ENCODE measurements at regions not wholly inside any gene's neighbourhood (a gene's known extent, or its start where the extent isn't known, plus 50 kb on each side); places are given as distances from the start of the nearest gene placed in this dataset.

GRCh38 chr13:71087006-71087405, 780.0 kb downstream of the DACH1 start:
- no peak for DNase-seq (ENCODE audit: low spot score)

GRCh38 chr13:71082631-71083030, 784.4 kb downstream of the DACH1 start:
- no peak for DNase-seq (ENCODE audit: low spot score)

- DNase-seq (ENCODE audit: low spot score): no peak
Measured at GRCh38 chr13:71079638-71080037, 787.4 kb downstream of the DACH1 start.

GRCh38 chr13:71068041-71068440, 799.0 kb downstream of the DACH1 start:
- DNase-seq (ENCODE audit: low spot score): no peak

- DNase-seq (ENCODE audit: low spot score): peak; percentile 2
Measured at GRCh38 chr13:71067165-71067815, 799.7 kb downstream of the DACH1 start.

GRCh38 chr13:71056581-71056980, 810.4 kb downstream of the DACH1 start:
- DNase-seq (ENCODE audit: low spot score): no peak

- no peak for DNase-seq (ENCODE audit: low spot score)
Measured at GRCh38 chr13:71055644-71056043, 811.4 kb downstream of the DACH1 start.

GRCh38 chr13:71055047-71055446, 812.0 kb downstream of the DACH1 start:
- no peak for DNase-seq (ENCODE audit: low spot score)

GRCh38 chr13:71054358-71054757, 812.6 kb downstream of the DACH1 start:
- no peak for DNase-seq (ENCODE audit: low spot score)

GRCh38 chr13:71051573-71051972, 815.4 kb downstream of the DACH1 start:
- no peak for DNase-seq (ENCODE audit: low spot score)

GRCh38 chr13:71046360-71047079, 820.5 kb downstream of the DACH1 start:
- DNase-seq (ENCODE audit: low spot score): no peak

- DNase-seq (ENCODE audit: low spot score): no peak
Measured at GRCh38 chr13:71045101-71045500, 821.9 kb downstream of the DACH1 start.

GRCh38 chr13:71039440-71039839, 827.6 kb downstream of the DACH1 start:
- DNase-seq (ENCODE audit: low spot score): no peak

GRCh38 chr13:71034018-71034417, 833.0 kb downstream of the DACH1 start:
- DNase-seq (ENCODE audit: low spot score): no peak

GRCh38 chr13:71033026-71033425, 834.0 kb downstream of the DACH1 start:
- no peak for DNase-seq (ENCODE audit: low spot score)

- DNase-seq (ENCODE audit: low spot score): no peak
Measured at GRCh38 chr13:71030784-71031183, 836.2 kb downstream of the DACH1 start.

- DNase-seq (ENCODE audit: low spot score): no peak
Measured at GRCh38 chr13:71028884-71029283, 838.1 kb downstream of the DACH1 start.

GRCh38 chr13:71021825-71022422, 845.1 kb downstream of the DACH1 start:
- no peak for DNase-seq (ENCODE audit: low spot score)

- no peak for DNase-seq (ENCODE audit: low spot score)
Measured at GRCh38 chr13:71018995-71019394, 848.0 kb downstream of the DACH1 start.

- DNase-seq (ENCODE audit: low spot score): no peak
Measured at GRCh38 chr13:71018544-71018943, 848.5 kb downstream of the DACH1 start.

- no peak for DNase-seq (ENCODE audit: low spot score)
Measured at GRCh38 chr13:71017607-71018006, 849.4 kb downstream of the DACH1 start.

GRCh38 chr13:71015516-71015915, 851.5 kb downstream of the DACH1 start:
- DNase-seq (ENCODE audit: low spot score): no peak

GRCh38 chr13:71015021-71015420, 852.0 kb downstream of the DACH1 start:
- peak; percentile 21 for DNase-seq (ENCODE audit: low spot score)
